ENCODE measurements at regions not wholly inside any gene's neighbourhood (a gene's known extent, or its start where the extent isn't known, plus 50 kb on each side); places are given as distances from the start of the nearest gene placed in this dataset.
"Not testable (repeated sequence)": the region's sequence is repeated elsewhere in the genome, so short reads cannot be mapped to it uniquely, and the experiment has no call there.

GRCh38 chr2:16933355-16933754 lies 267.7 kb upstream of the CYRIA start:
- ChIA-PET CTCF (interaction anchor here (1.3 to 2.3 kb wide), 3 partner anchors 10 to 16 kb away, joined by 4 to 5 read pairs (median 5); no protein-coding TSS in a partner anchor), POLR2A (no interaction called here)
- TF ChIP-seq, protein P1, sequence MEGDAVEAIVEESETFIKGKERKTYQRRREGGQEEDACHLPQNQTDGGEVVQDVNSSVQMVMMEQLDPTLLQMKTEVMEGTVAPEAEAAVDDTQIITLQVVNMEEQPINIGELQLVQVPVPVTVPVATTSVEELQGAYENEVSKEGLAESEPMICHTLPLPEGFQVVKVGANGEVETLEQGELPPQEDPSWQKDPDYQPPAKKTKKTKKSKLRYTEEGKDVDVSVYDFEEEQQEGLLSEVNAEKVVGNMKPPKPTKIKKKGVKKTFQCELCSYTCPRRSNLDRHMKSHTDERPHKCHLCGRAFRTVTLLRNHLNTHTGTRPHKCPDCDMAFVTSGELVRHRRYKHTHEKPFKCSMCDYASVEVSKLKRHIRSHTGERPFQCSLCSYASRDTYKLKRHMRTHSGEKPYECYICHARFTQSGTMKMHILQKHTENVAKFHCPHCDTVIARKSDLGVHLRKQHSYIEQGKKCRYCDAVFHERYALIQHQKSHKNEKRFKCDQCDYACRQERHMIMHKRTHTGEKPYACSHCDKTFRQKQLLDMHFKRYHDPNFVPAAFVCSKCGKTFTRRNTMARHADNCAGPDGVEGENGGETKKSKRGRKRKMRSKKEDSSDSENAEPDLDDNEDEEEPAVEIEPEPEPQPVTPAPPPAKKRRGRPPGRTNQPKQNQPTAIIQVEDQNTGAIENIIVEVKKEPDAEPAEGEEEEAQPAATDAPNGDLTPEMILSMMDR (IDR thresholded peaks at IDR 0.05; ENCODE audit: control extremely low read depth, extremely low read depth, low read depth, missing control alignments), result no peak
- DNase-seq (ENCODE audit: extremely low spot score), result no peak

- DNase-seq (ENCODE audit: extremely low spot score), result no peak
- CTCF ChIA-PET, result interaction anchor here (1.3 to 2.3 kb wide), 3 partner anchors 10 to 15 kb away, joined by 4 to 5 read pairs (median 5); no protein-coding TSS in a partner anchor
- POLR2A ChIA-PET, result no interaction called here
- TF ChIP-seq, protein P1 (IDR thresholded peaks at IDR 0.05; ENCODE audit: control extremely low read depth, extremely low read depth, low read depth, missing control alignments), result no peak
Observed at GRCh38 chr2:16932826-16933225, 267.2 kb upstream of the CYRIA start.

DNA sequence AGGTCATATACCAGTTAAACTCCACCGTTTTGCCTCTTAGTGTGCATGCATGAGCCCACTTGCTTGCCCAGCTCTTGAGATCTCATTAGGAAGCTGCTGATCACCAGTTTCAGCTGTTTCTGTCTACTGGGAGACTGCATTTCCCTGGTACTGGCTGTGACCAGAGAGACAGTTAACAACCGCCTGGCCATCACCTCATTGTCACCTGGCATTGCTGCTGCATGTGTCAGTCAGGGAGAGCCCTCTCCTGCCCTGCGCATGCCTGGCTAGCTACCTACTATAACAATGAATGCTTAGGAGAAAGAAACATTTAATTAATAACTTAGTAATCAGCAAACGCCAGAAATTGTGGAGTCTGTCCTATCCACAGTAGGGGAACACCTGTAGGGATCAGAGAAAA lies 265.8 kb upstream of the CYRIA start:
- TF ChIP-seq, protein P1 (IDR thresholded peaks at IDR 0.05; ENCODE audit: control extremely low read depth, extremely low read depth, low read depth, missing control alignments), result no peak
- DNase-seq (ENCODE audit: extremely low spot score), result no peak
- POLR2A ChIA-PET, result no interaction called here
- CTCF ChIA-PET, result interaction anchor here (1.9 kb wide), 1 partner anchor 14 kb away, joined by 4 read pairs; no protein-coding TSS in a partner anchor

DNA sequence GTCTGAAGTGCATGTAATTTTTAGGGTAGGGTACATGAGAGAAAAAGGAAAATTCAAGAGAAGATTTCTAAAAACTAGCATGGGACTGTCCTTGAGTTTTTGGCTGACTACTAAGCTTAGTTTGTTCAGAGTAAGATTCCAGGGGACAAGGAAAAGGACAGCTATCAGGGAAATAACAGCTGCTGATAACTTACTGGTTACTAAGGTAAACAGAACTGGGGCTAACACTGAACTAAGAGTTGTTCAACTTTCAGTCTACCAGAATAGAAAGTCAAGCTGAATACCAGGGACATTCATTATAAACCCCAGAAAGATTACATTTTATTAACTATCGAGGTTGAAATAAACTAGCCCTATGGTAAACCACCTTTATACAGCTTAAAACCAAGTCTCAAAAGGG lies 261.8 kb upstream of the CYRIA start:
- DNase-seq (ENCODE audit: extremely low spot score), result no peak
- CTCF ChIA-PET, result no interaction called here
- TF ChIP-seq, protein P1 (IDR thresholded peaks at IDR 0.05; ENCODE audit: control extremely low read depth, extremely low read depth, low read depth, missing control alignments), result no peak
- POLR2A ChIA-PET, result no interaction called here

DNA sequence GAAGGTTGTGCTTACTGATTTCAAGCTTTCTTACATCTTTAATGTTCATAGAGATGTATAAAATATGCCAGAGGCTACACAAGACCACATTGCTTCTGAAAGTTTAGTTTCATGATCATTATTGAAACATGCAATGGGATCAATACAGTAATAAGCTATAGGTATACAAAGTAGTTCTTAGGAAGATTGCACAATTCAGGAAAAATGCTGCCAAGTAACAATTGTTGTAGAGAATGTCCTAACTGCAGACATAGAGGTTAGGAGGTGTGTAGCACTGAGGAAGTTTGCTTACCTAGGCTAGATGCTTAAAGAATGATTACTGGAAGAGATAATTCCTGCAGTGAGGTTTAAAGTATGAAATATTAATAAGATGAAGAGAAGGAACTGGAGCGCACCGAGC lies 259.5 kb upstream of the CYRIA start:
- DNase-seq (ENCODE audit: extremely low spot score), result no peak
- CTCF ChIA-PET, result interaction anchor here (1.0 to 1.8 kb wide), 2 partner anchors 14 to 83 kb away, joined by 3 to 8 read pairs; no protein-coding TSS in a partner anchor
- TF ChIP-seq, protein P1 (IDR thresholded peaks at IDR 0.05; ENCODE audit: control extremely low read depth, extremely low read depth, low read depth, missing control alignments), result no peak
- POLR2A ChIA-PET, result no interaction called here

DNA sequence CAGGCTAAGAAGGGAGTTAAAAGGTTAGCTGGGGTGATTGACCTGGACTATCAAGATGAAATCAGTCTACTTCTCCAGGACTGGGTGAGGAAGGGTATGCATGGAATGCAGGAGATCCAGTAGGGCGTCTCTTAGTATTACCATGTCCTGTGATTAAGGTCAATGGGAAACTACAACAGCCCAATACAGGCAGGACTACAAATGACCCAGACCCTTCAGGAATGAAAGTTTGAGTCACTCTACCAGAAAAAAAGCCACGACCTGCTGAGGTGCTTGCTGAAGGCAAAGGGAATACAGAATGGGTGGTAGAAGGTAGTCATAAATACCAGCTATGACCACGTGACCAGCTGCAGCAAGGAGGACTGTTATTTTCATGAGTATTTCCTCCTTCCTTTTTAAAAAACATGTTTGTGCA lies 249.7 kb upstream of the CYRIA start:
- DNase-seq (ENCODE audit: extremely low spot score); POLR2A ChIA-PET; CTCF ChIA-PET: not testable (repeated sequence)

DNA sequence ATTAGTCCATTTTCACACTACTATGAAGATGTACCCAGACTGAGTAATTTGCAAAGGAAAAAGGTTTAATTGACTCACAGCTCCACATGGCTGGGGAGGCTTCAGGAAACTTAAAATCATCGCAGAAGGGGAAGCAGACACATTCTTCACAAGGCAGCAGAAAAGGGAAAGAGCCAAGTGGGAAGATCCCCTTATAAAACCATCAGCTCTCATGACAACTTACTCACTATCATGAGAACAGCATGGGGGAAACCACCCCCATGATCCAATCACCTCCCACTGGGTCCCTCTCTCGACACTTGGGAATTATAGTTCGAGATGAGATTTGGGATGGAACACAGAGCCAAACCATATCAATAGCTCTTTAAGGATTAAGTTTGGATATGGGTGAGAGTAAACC lies 246.1 kb upstream of the CYRIA start:
- TF ChIP-seq, protein P1 (IDR thresholded peaks at IDR 0.05; ENCODE audit: control extremely low read depth, extremely low read depth, low read depth, missing control alignments), result no peak
- no peak for DNase-seq (ENCODE audit: extremely low spot score)
- CTCF ChIA-PET, result interaction anchor here (0.9 to 2.1 kb wide), 4 partner anchors 10 to 28 kb away, joined by 3 to 8 read pairs (median 5); no protein-coding TSS in a partner anchor
- POLR2A ChIA-PET, result no interaction called here

Data from GM10248 (cell line).